ENCODE measurements at regions not wholly inside any gene's neighbourhood (a gene's known extent, or its start where the extent isn't known, plus 50 kb on each side); places are given as distances from the start of the nearest gene placed in this dataset.
A peak's percentile ranks its signal among the peaks of the same experiment; 100 is the strongest.
"Not testable (repeated sequence)": the region's sequence is repeated elsewhere in the genome, so short reads cannot be mapped to it uniquely, and the experiment has no call there.

- H3K4me1 ChIP-seq (ENCODE audit: control insufficient read depth in 3 of 3, insufficient read depth in 3 of 3, low read length in 3 of 3); H3K36me3 ChIP-seq (ENCODE audit: control insufficient read depth in 3 of 3, insufficient read depth in 3 of 3, low read length in 3 of 3); H3K27me3 ChIP-seq (ENCODE audit: control insufficient read depth in 3 of 3, insufficient read depth in 3 of 3, low read length in 3 of 3); H3K9ac ChIP-seq (ENCODE audit: low read depth in 1 of 3, low read length in 3 of 3); H3K4me3 ChIP-seq (ENCODE audit: low read length in 3 of 3); H3K9me3 ChIP-seq (ENCODE audit: control insufficient read depth in 3 of 3, low read length in 3 of 3); H3K27ac ChIP-seq (ENCODE audit: low read depth, low read length): not testable (repeated sequence)
Measured at GRCh38 chr1:182221367-182221766, 159.9 kb upstream of the ZNF648 start.

GRCh38 chr1:182217967-182218366 lies 156.5 kb upstream of the ZNF648 start:
- H3K4me1 ChIP-seq (ENCODE audit: control insufficient read depth in 3 of 3, insufficient read depth in 3 of 3, low read length in 3 of 3) = no peaks in the 10 kb centered on the region
- no peaks in the 10 kb centered on the region for H3K9me3 ChIP-seq (ENCODE audit: control insufficient read depth in 3 of 3, low read length in 3 of 3)
- H3K36me3 ChIP-seq (ENCODE audit: control insufficient read depth in 3 of 3, insufficient read depth in 3 of 3, low read length in 3 of 3) = no peaks in the 10 kb centered on the region
- H3K9ac ChIP-seq (ENCODE audit: low read depth in 1 of 3, low read length in 3 of 3) = no peak overlapping the region
- no peaks in the 10 kb centered on the region for H3K27me3 ChIP-seq (ENCODE audit: control insufficient read depth in 3 of 3, insufficient read depth in 3 of 3, low read length in 3 of 3)
- H3K4me3 ChIP-seq (ENCODE audit: low read length in 3 of 3) = no peak overlapping the region
- no peak overlapping the region for H3K27ac ChIP-seq (ENCODE audit: low read depth, low read length)

GRCh38 chr1:182217071-182217470 lies 155.6 kb upstream of the ZNF648 start:
- H3K27ac ChIP-seq (ENCODE audit: low read depth, low read length) = no peak overlapping the region
- no peak overlapping the region for H3K4me3 ChIP-seq (ENCODE audit: low read length in 3 of 3)
- H3K9me3 ChIP-seq (ENCODE audit: control insufficient read depth in 3 of 3, low read length in 3 of 3) = no peaks in the 10 kb centered on the region
- H3K9ac ChIP-seq (ENCODE audit: low read depth in 1 of 3, low read length in 3 of 3) = no peak overlapping the region
- no peaks in the 10 kb centered on the region for H3K36me3 ChIP-seq (ENCODE audit: control insufficient read depth in 3 of 3, insufficient read depth in 3 of 3, low read length in 3 of 3)
- no peaks in the 10 kb centered on the region for H3K27me3 ChIP-seq (ENCODE audit: control insufficient read depth in 3 of 3, insufficient read depth in 3 of 3, low read length in 3 of 3)
- no peaks in the 10 kb centered on the region for H3K4me1 ChIP-seq (ENCODE audit: control insufficient read depth in 3 of 3, insufficient read depth in 3 of 3, low read length in 3 of 3)

- H3K27me3 ChIP-seq (ENCODE audit: control insufficient read depth in 3 of 3, insufficient read depth in 3 of 3, low read length in 3 of 3) = no peaks in the 10 kb centered on the region
- H3K36me3 ChIP-seq (ENCODE audit: control insufficient read depth in 3 of 3, insufficient read depth in 3 of 3, low read length in 3 of 3) = no peaks in the 10 kb centered on the region
- H3K9ac ChIP-seq (ENCODE audit: low read depth in 1 of 3, low read length in 3 of 3) = no peak overlapping the region
- H3K9me3 ChIP-seq (ENCODE audit: control insufficient read depth in 3 of 3, low read length in 3 of 3) = no peaks in the 10 kb centered on the region
- H3K4me1 ChIP-seq (ENCODE audit: control insufficient read depth in 3 of 3, insufficient read depth in 3 of 3, low read length in 3 of 3) = no peaks in the 10 kb centered on the region
- H3K27ac ChIP-seq (ENCODE audit: low read depth, low read length) = no peak overlapping the region
- H3K4me3 ChIP-seq (ENCODE audit: low read length in 3 of 3) = no peak overlapping the region
Measured at GRCh38 chr1:182215764-182216163, 154.3 kb upstream of the ZNF648 start.

- H3K9ac ChIP-seq (ENCODE audit: low read depth in 1 of 3, low read length in 3 of 3) = no peak overlapping the region
- H3K9me3 ChIP-seq (ENCODE audit: control insufficient read depth in 3 of 3, low read length in 3 of 3) = no peaks in the 10 kb centered on the region
- no peaks in the 10 kb centered on the region for H3K36me3 ChIP-seq (ENCODE audit: control insufficient read depth in 3 of 3, insufficient read depth in 3 of 3, low read length in 3 of 3)
- H3K4me3 ChIP-seq (ENCODE audit: low read length in 3 of 3) = no peak overlapping the region
- H3K27me3 ChIP-seq (ENCODE audit: control insufficient read depth in 3 of 3, insufficient read depth in 3 of 3, low read length in 3 of 3) = no peaks in the 10 kb centered on the region
- H3K27ac ChIP-seq (ENCODE audit: low read depth, low read length) = no peak overlapping the region
- H3K4me1 ChIP-seq (ENCODE audit: control insufficient read depth in 3 of 3, insufficient read depth in 3 of 3, low read length in 3 of 3) = peaks cover 0 to 3% (median 1%) of the 10 kb centered on the region in 3 donors
Measured at GRCh38 chr1:182213163-182213562, 151.7 kb upstream of the ZNF648 start.

GRCh38 chr1:182211386-182211785 lies 149.9 kb upstream of the ZNF648 start:
- Histone ChIP-seq H3K36me3 (ENCODE audit: control insufficient read depth in 3 of 3, insufficient read depth in 3 of 3, low read length in 3 of 3) (no peaks in the 10 kb centered on the region), H3K27ac (ENCODE audit: low read depth, low read length) (no peak overlapping the region)

GRCh38 chr1:182210417-182210816 lies 148.9 kb upstream of the ZNF648 start:
- Histone ChIP-seq H3K36me3 (ENCODE audit: control insufficient read depth in 3 of 3, insufficient read depth in 3 of 3, low read length in 3 of 3) (no peaks in the 10 kb centered on the region), H3K4me3 (ENCODE audit: low read length in 3 of 3) (no peak overlapping the region), H3K9ac (ENCODE audit: low read depth in 1 of 3, low read length in 3 of 3) (no peak overlapping the region), H3K27ac (ENCODE audit: low read depth, low read length) (no peak overlapping the region), H3K27me3 (ENCODE audit: control insufficient read depth in 3 of 3, insufficient read depth in 3 of 3, low read length in 3 of 3) (no peaks in the 10 kb centered on the region), H3K4me1 (ENCODE audit: control insufficient read depth in 3 of 3, insufficient read depth in 3 of 3, low read length in 3 of 3) (peaks cover 12 to 29% (median 29%) of the 10 kb centered on the region in 3 donors), H3K9me3 (ENCODE audit: control insufficient read depth in 3 of 3, low read length in 3 of 3) (no peaks in the 10 kb centered on the region)

More at GRCh38 chr1:182211386-182211785, 149.9 kb upstream of the ZNF648 start:
- H3K9me3 ChIP-seq (ENCODE audit: control insufficient read depth in 3 of 3, low read length in 3 of 3) = no peaks in the 10 kb centered on the region
- peaks cover 3 to 20% (median 19%) of the 10 kb centered on the region in 3 donors for H3K4me1 ChIP-seq (ENCODE audit: control insufficient read depth in 3 of 3, insufficient read depth in 3 of 3, low read length in 3 of 3)
- H3K4me3 ChIP-seq (ENCODE audit: low read length in 3 of 3) = no peak overlapping the region
- H3K9ac ChIP-seq (ENCODE audit: low read depth in 1 of 3, low read length in 3 of 3) = no peak overlapping the region
- H3K27me3 ChIP-seq (ENCODE audit: control insufficient read depth in 3 of 3, insufficient read depth in 3 of 3, low read length in 3 of 3) = no peaks in the 10 kb centered on the region

GRCh38 chr1:182207300-182207699 lies 145.8 kb upstream of the ZNF648 start:
- peak overlapping the region in 1 of 3 donors; percentile 19 for H3K9ac ChIP-seq (ENCODE audit: low read depth in 1 of 3, low read length in 3 of 3)
- peak overlapping the region; percentile 59 for H3K27ac ChIP-seq (ENCODE audit: low read depth, low read length)
- no peaks in the 10 kb centered on the region for H3K9me3 ChIP-seq (ENCODE audit: control insufficient read depth in 3 of 3, low read length in 3 of 3)
- H3K4me3 ChIP-seq (ENCODE audit: low read length in 3 of 3) = no peak overlapping the region
- H3K27me3 ChIP-seq (ENCODE audit: control insufficient read depth in 3 of 3, insufficient read depth in 3 of 3, low read length in 3 of 3) = no peaks in the 10 kb centered on the region
- peaks cover 12 to 31% (median 29%) of the 10 kb centered on the region in 3 donors for H3K4me1 ChIP-seq (ENCODE audit: control insufficient read depth in 3 of 3, insufficient read depth in 3 of 3, low read length in 3 of 3)
- H3K36me3 ChIP-seq (ENCODE audit: control insufficient read depth in 3 of 3, insufficient read depth in 3 of 3, low read length in 3 of 3) = no peaks in the 10 kb centered on the region

GRCh38 chr1:182206626-182207239 lies 145.2 kb upstream of the ZNF648 start:
- peak overlapping the region in 1 of 3 donors; percentile 19 for H3K9ac ChIP-seq (ENCODE audit: low read depth in 1 of 3, low read length in 3 of 3)
- H3K36me3 ChIP-seq (ENCODE audit: control insufficient read depth in 3 of 3, insufficient read depth in 3 of 3, low read length in 3 of 3) = no peaks in the 10 kb centered on the region
- peak overlapping the region; percentile 59 for H3K27ac ChIP-seq (ENCODE audit: low read depth, low read length)
- H3K27me3 ChIP-seq (ENCODE audit: control insufficient read depth in 3 of 3, insufficient read depth in 3 of 3, low read length in 3 of 3) = no peaks in the 10 kb centered on the region
- peaks cover 12 to 31% (median 29%) of the 10 kb centered on the region in 3 donors for H3K4me1 ChIP-seq (ENCODE audit: control insufficient read depth in 3 of 3, insufficient read depth in 3 of 3, low read length in 3 of 3)
- H3K4me3 ChIP-seq (ENCODE audit: low read length in 3 of 3) = no peak overlapping the region
- no peaks in the 10 kb centered on the region for H3K9me3 ChIP-seq (ENCODE audit: control insufficient read depth in 3 of 3, low read length in 3 of 3)

GRCh38 chr1:182205351-182206022 lies 144.0 kb upstream of the ZNF648 start:
- peak overlapping the region; percentile 59 for H3K27ac ChIP-seq (ENCODE audit: low read depth, low read length)
- no peak overlapping the region for H3K4me3 ChIP-seq (ENCODE audit: low read length in 3 of 3)
- peaks cover 12 to 31% (median 29%) of the 10 kb centered on the region in 3 donors for H3K4me1 ChIP-seq (ENCODE audit: control insufficient read depth in 3 of 3, insufficient read depth in 3 of 3, low read length in 3 of 3)
- no peak overlapping the region for H3K9ac ChIP-seq (ENCODE audit: low read depth in 1 of 3, low read length in 3 of 3)
- H3K27me3 ChIP-seq (ENCODE audit: control insufficient read depth in 3 of 3, insufficient read depth in 3 of 3, low read length in 3 of 3) = no peaks in the 10 kb centered on the region
- H3K9me3 ChIP-seq (ENCODE audit: control insufficient read depth in 3 of 3, low read length in 3 of 3) = no peaks in the 10 kb centered on the region
- H3K36me3 ChIP-seq (ENCODE audit: control insufficient read depth in 3 of 3, insufficient read depth in 3 of 3, low read length in 3 of 3) = no peaks in the 10 kb centered on the region
